ENCODE measurements at regions not wholly inside any gene's neighbourhood (a gene's known extent, or its start where the extent isn't known, plus 50 kb on each side); places are given as distances from the start of the nearest gene placed in this dataset.

DNA sequence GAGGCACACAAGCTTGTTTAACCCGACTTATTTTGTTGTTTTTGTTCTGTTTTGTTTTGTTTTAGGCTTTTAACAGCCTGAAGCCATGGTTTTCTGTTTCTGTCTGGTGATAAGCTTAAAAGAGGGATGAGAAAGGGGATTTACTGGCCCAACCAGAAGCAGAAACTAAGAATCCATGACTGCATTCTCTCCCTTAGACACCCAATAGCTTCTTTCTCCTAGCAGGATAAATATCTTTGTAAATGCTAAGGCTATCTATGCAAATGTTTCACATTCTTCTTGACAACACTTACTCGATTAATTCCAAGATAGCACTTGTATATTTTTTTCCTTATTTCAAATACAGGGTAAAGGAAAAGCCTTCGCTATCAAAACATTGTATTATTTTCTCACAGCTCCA lies 53.7 kb upstream of the SMAD1 start:
- DNase-seq = no peak
- Histone ChIP-seq H3K4me3 (no peak overlapping the region), H3K9me3 (no peaks in the 10 kb centered on the region), H3K36me3 (no peaks in the 10 kb centered on the region), H3K4me1 (ENCODE audit: insufficient read depth) (no peaks in the 10 kb centered on the region), H3K27me3 (no peaks in the 10 kb centered on the region), H3K27ac (no peak overlapping the region)
- TF ChIP-seq CTCF (IDR thresholded peaks at IDR 0.05) (no peak), POLR2A (IDR thresholded peaks at IDR 0.05) (no peak), EP300 (IDR thresholded peaks at IDR 0.05) (no peak)
- 51 to 66% (median 54%) methylated on average over 3 of the region's 3 CpGs for WGBS, 3 donors
- intact Hi-C loops (cut with DNase I) = no loop called here

GRCh38 chr4:145427221-145427620 lies 54.4 kb upstream of the SMAD1 start:
- H3K4me3 ChIP-seq = no peak overlapping the region
- no peak for TF ChIP-seq POLR2A (IDR thresholded peaks at IDR 0.05)
- TF ChIP-seq EP300 (IDR thresholded peaks at IDR 0.05) = no peak
- TF ChIP-seq CTCF (IDR thresholded peaks at IDR 0.05) = no peak
- H3K4me1 ChIP-seq (ENCODE audit: insufficient read depth) = no peaks in the 10 kb centered on the region
- H3K27me3 ChIP-seq = no peaks in the 10 kb centered on the region
- no peak overlapping the region for H3K27ac ChIP-seq
- DNase-seq = no peak
- intact Hi-C loops (cut with DNase I) = no loop called here
- no peaks in the 10 kb centered on the region for H3K9me3 ChIP-seq
- no peaks in the 10 kb centered on the region for H3K36me3 ChIP-seq
- 66 to 82% (median 74%) methylated on average over 2 of the region's 2 CpGs for WGBS, 3 donors

- no peaks in the 10 kb centered on the region for H3K9me3 ChIP-seq
- DNase-seq = no peak
- 84 to 92% (median 85%) methylated on average over 5 of the region's 5 CpGs for WGBS, 3 donors
- H3K27ac ChIP-seq = no peak overlapping the region
- no peak for TF ChIP-seq CTCF (IDR thresholded peaks at IDR 0.05)
- no peak for TF ChIP-seq POLR2A (IDR thresholded peaks at IDR 0.05)
- no peak for TF ChIP-seq EP300 (IDR thresholded peaks at IDR 0.05)
- H3K4me1 ChIP-seq (ENCODE audit: insufficient read depth) = no peaks in the 10 kb centered on the region
- no peaks in the 10 kb centered on the region for H3K36me3 ChIP-seq
- H3K27me3 ChIP-seq = no peaks in the 10 kb centered on the region
- no peak overlapping the region for H3K4me3 ChIP-seq
- intact Hi-C loops (cut with DNase I) = no loop called here
Measured at GRCh38 chr4:145423017-145423708, 58.5 kb upstream of the SMAD1 start.

- TF ChIP-seq CTCF (IDR thresholded peaks at IDR 0.05) = no peak
- no peak for TF ChIP-seq POLR2A (IDR thresholded peaks at IDR 0.05)
- no peak for TF ChIP-seq EP300 (IDR thresholded peaks at IDR 0.05)
- Histone ChIP-seq H3K4me3 (no peak overlapping the region), H3K4me1 (ENCODE audit: insufficient read depth) (no peaks in the 10 kb centered on the region), H3K36me3 (no peaks in the 10 kb centered on the region), H3K9me3 (no peaks in the 10 kb centered on the region), H3K27ac (no peak overlapping the region), H3K27me3 (no peaks in the 10 kb centered on the region)
- intact Hi-C loops (cut with DNase I) = no loop called here
- WGBS, 3 donors = 58 to 80% (median 61%) methylated on average over 2 of the region's 2 CpGs
- DNase-seq = no peak
Measured at GRCh38 chr4:145420595-145421214, 60.9 kb upstream of the SMAD1 start.

Measured in ovary (tissue), 7 donors.